Liver (tissue), 8 donors: ENCODE measurements at regions not wholly inside any gene's neighbourhood (a gene's known extent, or its start where the extent isn't known, plus 50 kb on each side); places are given as distances from the start of the nearest gene placed in this dataset.
A peak's percentile ranks its signal among the peaks of the same experiment; 100 is the strongest.

ENCODE experiments used
- DNase-seq: peaks from one replicate; pipeline ENCODE4 v3.0.0-alpha.2; 2017; ENCODE audit warnings: low spot score
- H3K27ac ChIP-seq, 2 donors: one replicate each; pipeline ENCODE4 v1.7.0; 2013; ENCODE audit warnings: inconsistent platforms in 2 of 2, low read length in 2 of 2, control low read depth in 1 of 2, low read depth in 1 of 2, mild to moderate bottlenecking in 1 of 2
- H3K27me3 ChIP-seq, 4 donors: one replicate each; pipeline versions ENCODE4 v1.6.1 to v1.7.0; 2013; ENCODE audit warnings: low read length in 3 of 4, inconsistent platforms in 1 of 4, mild to moderate bottlenecking in 1 of 4, moderate library complexity in 1 of 4; ENCODE audit not compliant: control insufficient read depth in 4 of 4, insufficient read depth in 4 of 4
- H3K36me3 ChIP-seq, 4 donors: one replicate each; pipeline versions ENCODE4 v1.6.1 to v1.7.0; 2013; ENCODE audit warnings: low read length in 3 of 4, mild to moderate bottlenecking in 3 of 4, low read depth in 1 of 4, moderate library complexity in 1 of 4; ENCODE audit not compliant: control insufficient read depth in 4 of 4, insufficient read depth in 3 of 4
- H3K4me1 ChIP-seq, 4 donors: one replicate each; pipeline versions ENCODE4 v1.6.1 to v1.7.0; 2013; ENCODE audit warnings: low read length in 3 of 4, mild to moderate bottlenecking in 3 of 4, moderate library complexity in 1 of 4; ENCODE audit not compliant: control insufficient read depth in 4 of 4, insufficient read depth in 4 of 4
- H3K4me3 ChIP-seq, 3 donors: one replicate each; pipeline versions ENCODE4 v1.6.1 to v1.7.0; 2013; ENCODE audit warnings: low read length in 3 of 3, control low read depth in 1 of 3, low read depth in 1 of 3, mild to moderate bottlenecking in 1 of 3
- H3K9ac ChIP-seq, 2 donors: one replicate each; pipeline ENCODE4 v1.7.0; 2013; ENCODE audit warnings: low read length in 2 of 2, mild to moderate bottlenecking in 2 of 2, moderate library complexity in 2 of 2, control low read depth in 1 of 2, low read depth in 1 of 2
- H3K9me3 ChIP-seq, 4 donors: one replicate each; pipeline versions ENCODE4 v1.6.1 to v1.7.0; 2013; ENCODE audit warnings: low read length in 3 of 4; ENCODE audit not compliant: control insufficient read depth in 4 of 4
- ATF3 ChIP-seq: IDR thresholded peaks from 2 replicates; pipeline ENCODE4 v1.6.1; 2016; ENCODE audit warnings: antibody characterized with exemption
- CTCF ChIP-seq: fragments of 150-350 bp; IDR thresholded peaks from 2 replicates; pipeline ENCODE4 v1.5.1; 2017; ENCODE audit warnings: improper control_type of control experiment, low read depth, low read length; ENCODE audit not compliant: missing input control
- FOXA2 ChIP-seq: IDR thresholded peaks from 2 replicates; pipeline ENCODE4 v1.6.1; 2016; ENCODE audit warnings: antibody characterized with exemption
- HNF4A ChIP-seq, 2 donors: conservative IDR thresholded peaks; 2 replicates each; pipeline ENCODE4 v1.6.1; 2016; ENCODE audit warnings: antibody characterized with exemption in 2 of 2, mild to moderate bottlenecking in 2 of 2
- JUND ChIP-seq, 2 donors: IDR thresholded peaks; 2 replicates each; pipeline ENCODE4 v1.6.1; 2016; ENCODE audit warnings: antibody characterized with exemption in 2 of 2
- MAX ChIP-seq: IDR thresholded peaks from 2 replicates; pipeline ENCODE4 v1.6.1; 2016; ENCODE audit warnings: antibody characterized with exemption
- NR2F2 ChIP-seq: IDR thresholded peaks from 2 replicates; pipeline ENCODE4 v1.6.1; 2016; ENCODE audit warnings: antibody characterized with exemption
- RAD21 ChIP-seq, 2 donors: IDR thresholded peaks; 2 replicates each; pipeline ENCODE4 v1.6.1; 2016; ENCODE audit warnings: antibody characterized with exemption in 2 of 2, mild to moderate bottlenecking in 2 of 2
- REST ChIP-seq: IDR thresholded peaks from 2 replicates; pipeline ENCODE4 v1.6.1; 2016; ENCODE audit warnings: antibody characterized with exemption, mild to moderate bottlenecking
- SP1 ChIP-seq: IDR thresholded peaks from 2 replicates; pipeline ENCODE4 v1.6.1; 2018; ENCODE audit warnings: antibody characterized with exemption, mild to moderate bottlenecking
- TAF1 ChIP-seq: conservative IDR thresholded peaks from 2 replicates; pipeline ENCODE4 v1.6.1; 2016; ENCODE audit warnings: antibody characterized with exemption, mild to moderate bottlenecking
- YY1 ChIP-seq: IDR thresholded peaks from 2 replicates; pipeline ENCODE4 v1.6.1; 2016; ENCODE audit warnings: antibody characterized with exemption, mild to moderate bottlenecking
- ZBTB33 ChIP-seq: IDR thresholded peaks from 2 replicates; pipeline ENCODE4 v1.6.1; 2016; ENCODE audit warnings: antibody characterized with exemption
- WGBS: extraction: QIAGEN DNeasy Blood & Tissue Kit; methylation state at CpG from one replicate; pipeline ENCODE4 v1.1.7; 2013; 5-methylcytosine and 5-hydroxymethylcytosine counted together
- donor health status: healthy.
- donor health status: healthy.
- donor health status: healthy.
- donor health status: healthy.
- donor health status: healthy.

- 93% methylated on average over 1 of the region's 1 CpG for WGBS
- Histone ChIP-seq H3K36me3 (no peaks in the 10 kb centered on the region), H3K9ac (no peak overlapping the region), H3K27ac (no peak overlapping the region), H3K4me3 (no peak overlapping the region), H3K27me3 (no peaks in the 10 kb centered on the region), H3K4me1 (no peaks in the 10 kb centered on the region), H3K9me3 (no peaks in the 10 kb centered on the region)
- DNase-seq, result no peak
- TF ChIP-seq ZBTB33 (no peak), SP1 (no peak), HNF4A (conservative IDR thresholded peaks at IDR 0.05) (no peak), JUND (IDR thresholded peaks at IDR 0.05) (no peak)
Measured at GRCh38 chr6:3545156-3545555, 88.3 kb upstream of the SLC22A23 start.

- H3K4me1 ChIP-seq, result no peaks in the 10 kb centered on the region
- no peaks in the 10 kb centered on the region for H3K27me3 ChIP-seq
- no peak overlapping the region for H3K4me3 ChIP-seq
- H3K9me3 ChIP-seq, result no peaks in the 10 kb centered on the region
- 83% methylated on average over 6 of the region's 6 CpGs for WGBS
- H3K36me3 ChIP-seq, result no peaks in the 10 kb centered on the region
- H3K9ac ChIP-seq, result no peak overlapping the region
- DNase-seq, result peak; percentile 22
- no peak overlapping the region for H3K27ac ChIP-seq
- TF ChIP-seq CTCF (no peak), FOXA2 (no peak), ATF3 (no peak), TAF1 (no peak), ZBTB33 (no peak)
Measured at GRCh38 chr6:3542032-3542640, 85.3 kb upstream of the SLC22A23 start.

GRCh38 chr6:3541006-3541585 lies 84.2 kb upstream of the SLC22A23 start:
- no peaks in the 10 kb centered on the region for H3K36me3 ChIP-seq
- no peak overlapping the region for H3K4me3 ChIP-seq
- WGBS, result 74% methylated on average over 9 of the region's 9 CpGs
- no peaks in the 10 kb centered on the region for H3K27me3 ChIP-seq
- no peak overlapping the region for H3K9ac ChIP-seq
- TF ChIP-seq REST (no peak), ZBTB33 (no peak), JUND (IDR thresholded peaks at IDR 0.05) (no peak), TAF1 (no peak), ATF3 (no peak), RAD21 (IDR thresholded peaks at IDR 0.05) (no peak), NR2F2 (no peak), YY1 (no peak), FOXA2 (no peak), MAX (no peak)
- no peaks in the 10 kb centered on the region for H3K9me3 ChIP-seq
- DNase-seq, result peak; percentile 19
- H3K27ac ChIP-seq, result no peak overlapping the region
- H3K4me1 ChIP-seq, result no peaks in the 10 kb centered on the region
